GM19452 (cell line): ENCODE measurements at regions not wholly inside any gene's neighbourhood (a gene's known extent, or its start where the extent isn't known, plus 50 kb on each side); places are given as distances from the start of the nearest gene placed in this dataset.

Experiments used
- ATAC-seq: cut with Tn5 transposase; IDR thresholded peaks from one replicate; pipeline ENCODE4 v1.9.1; 2021; ENCODE audit not compliant: unreplicated experiment

GRCh38 chr7:131119381-131119780, 208.3 kb upstream of the MKLN1 start:
- no peak for ATAC-seq

- ATAC-seq = no peak
These were observed 205.3 kb upstream of the MKLN1 start for GRCh38 chr7:131122394-131122793.

- ATAC-seq = peak; percentile 89
These were observed 203.6 kb upstream of the MKLN1 start for GRCh38 chr7:131124001-131124629.

GRCh38 chr7:131124867-131125266, 202.8 kb upstream of the MKLN1 start:
- no peak for ATAC-seq

- no peak for ATAC-seq
These were observed 197.4 kb upstream of the MKLN1 start for GRCh38 chr7:131130324-131130723.

GRCh38 chr7:131131012-131131745, 196.5 kb upstream of the MKLN1 start:
- ATAC-seq = no peak

GRCh38 chr7:131131746-131132431, 195.8 kb upstream of the MKLN1 start:
- no peak for ATAC-seq

GRCh38 chr7:131139462-131139861, 188.2 kb upstream of the MKLN1 start:
- ATAC-seq = no peak

- ATAC-seq = no peak
These were observed 186.2 kb upstream of the MKLN1 start for GRCh38 chr7:131141443-131141967.

- no peak for ATAC-seq
These were observed 183.8 kb upstream of the MKLN1 start for GRCh38 chr7:131143869-131144268.

- no peak for ATAC-seq
These were observed 182.7 kb upstream of the MKLN1 start for GRCh38 chr7:131145026-131145425.

- no peak for ATAC-seq
These were observed 181.9 kb upstream of the MKLN1 start for GRCh38 chr7:131145770-131146169.

- no peak for ATAC-seq
These were observed 180.1 kb upstream of the MKLN1 start for GRCh38 chr7:131147604-131148003.

- no peak for ATAC-seq
These were observed 179.4 kb upstream of the MKLN1 start for GRCh38 chr7:131148258-131148657.

GRCh38 chr7:131148708-131149428, 178.8 kb upstream of the MKLN1 start:
- ATAC-seq = no peak

- no peak for ATAC-seq
These were observed 178.3 kb upstream of the MKLN1 start for GRCh38 chr7:131149429-131149773.

GRCh38 chr7:131149840-131150239, 177.8 kb upstream of the MKLN1 start:
- no peak for ATAC-seq

GRCh38 chr7:131151034-131151433, 176.6 kb upstream of the MKLN1 start:
- no peak for ATAC-seq

GRCh38 chr7:131152766-131153165, 174.9 kb upstream of the MKLN1 start:
- ATAC-seq = no peak

GRCh38 chr7:131154380-131154779, 173.3 kb upstream of the MKLN1 start:
- ATAC-seq = no peak

- ATAC-seq = no peak
These were observed 170.0 kb upstream of the MKLN1 start for GRCh38 chr7:131157530-131158243.
